Globus pallidus (tissue), 1 donor: ENCODE measurements at regions not wholly inside any gene's neighbourhood (a gene's known extent, or its start where the extent isn't known, plus 50 kb on each side); places are given as distances from the start of the nearest gene placed in this dataset.
"Not testable (repeated sequence)": the region's sequence is repeated elsewhere in the genome, so short reads cannot be mapped to it uniquely, and the experiment has no call there.

Experiments
- DNase-seq: peaks from one replicate; pipeline ENCODE4 v3.0.0-alpha.2; 2015; ENCODE audit warnings: low spot score

GRCh38 chr6:4655196-4656025 is 120.8 kb upstream of the CDYL start:
- no peak for DNase-seq

- DNase-seq = no peak
Observed at GRCh38 chr6:4653141-4653540, 123.1 kb upstream of the CDYL start.

- no peak for DNase-seq
Observed at GRCh38 chr6:4651831-4652467, 124.3 kb upstream of the CDYL start.

GRCh38 chr6:4649728-4650127 is 126.5 kb upstream of the CDYL start:
- DNase-seq = no peak

GRCh38 chr6:4647414-4648365 is 128.5 kb upstream of the CDYL start:
- peak; percentile 74 for DNase-seq

DNA sequence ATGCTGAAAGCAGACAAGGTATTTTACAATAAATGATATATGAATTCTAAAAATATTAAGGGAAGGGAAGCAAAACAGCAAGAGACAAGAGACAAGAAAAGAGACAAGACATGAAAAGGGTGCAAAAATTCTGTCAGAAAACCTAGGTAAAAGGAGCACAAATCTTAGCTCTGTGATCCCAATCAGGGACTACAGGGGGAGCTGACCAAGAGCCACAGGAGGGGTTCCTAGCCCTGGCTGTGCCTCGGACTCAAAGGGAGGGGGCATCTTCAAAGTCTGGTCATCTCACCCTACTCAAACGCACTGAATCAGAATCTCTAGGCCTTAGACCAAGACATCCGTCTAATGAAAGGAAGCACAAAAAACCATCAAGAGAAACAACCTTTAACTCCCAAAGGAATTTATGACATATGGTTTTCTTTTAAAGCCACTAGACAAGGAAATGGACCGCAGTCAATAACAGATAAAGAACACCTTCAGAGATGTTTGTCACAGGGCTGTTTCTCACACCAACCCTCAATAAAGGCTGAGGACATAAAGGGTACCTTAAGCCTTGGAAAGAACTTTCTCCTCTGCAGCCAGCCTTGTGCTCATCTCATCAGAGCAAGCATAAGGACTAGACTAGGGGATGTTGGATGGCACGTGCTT is 130.4 kb upstream of the CDYL start:
- no peak for DNase-seq

DNA sequence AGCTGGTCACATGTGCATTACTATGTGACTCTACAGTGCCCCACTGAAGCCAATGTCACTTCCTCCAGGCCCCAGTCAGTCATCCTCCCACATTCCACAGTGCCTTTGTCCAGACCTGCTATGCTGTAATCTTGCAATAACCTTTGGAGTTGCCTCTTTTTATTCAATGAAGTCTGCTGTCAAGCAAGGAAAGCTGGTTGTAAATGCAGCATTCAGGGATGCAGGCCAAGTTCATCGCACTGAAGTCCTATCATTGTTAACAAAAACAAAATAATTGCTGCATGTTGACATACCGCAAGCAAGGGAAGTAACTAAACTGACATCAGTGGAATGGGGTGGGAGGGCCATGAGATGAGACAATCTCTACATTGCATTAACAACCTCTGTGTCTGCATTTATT is 131.2 kb upstream of the CDYL start:
- no peak for DNase-seq

DNA sequence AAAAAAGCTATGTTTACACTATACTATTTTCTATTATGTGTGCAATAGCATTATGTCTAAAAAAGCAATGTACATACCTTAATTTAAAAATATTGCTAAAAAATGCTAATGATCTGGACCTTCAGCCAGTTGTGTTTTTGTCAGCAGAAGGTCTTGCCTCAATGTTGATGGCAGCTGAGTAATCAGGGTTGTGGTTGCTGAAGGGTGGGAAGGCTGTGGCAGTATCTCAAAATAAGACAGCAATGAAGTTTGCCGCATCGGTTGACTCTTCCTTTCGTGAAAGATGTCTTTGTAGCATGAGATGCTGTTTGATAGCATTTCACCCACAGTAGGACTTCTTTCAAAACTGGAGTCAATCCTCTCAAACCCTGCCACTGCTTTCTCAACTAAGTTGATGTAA is 134.7 kb upstream of the CDYL start:
- no peak for DNase-seq

- DNase-seq = no peak
Observed at GRCh38 chr6:4640139-4640538, 136.1 kb upstream of the CDYL start.

- no peak for DNase-seq
Observed at GRCh38 chr6:4638641-4639040, 137.6 kb upstream of the CDYL start.

- no peak for DNase-seq
Observed at GRCh38 chr6:4637691-4638433, 138.3 kb upstream of the CDYL start.

DNA sequence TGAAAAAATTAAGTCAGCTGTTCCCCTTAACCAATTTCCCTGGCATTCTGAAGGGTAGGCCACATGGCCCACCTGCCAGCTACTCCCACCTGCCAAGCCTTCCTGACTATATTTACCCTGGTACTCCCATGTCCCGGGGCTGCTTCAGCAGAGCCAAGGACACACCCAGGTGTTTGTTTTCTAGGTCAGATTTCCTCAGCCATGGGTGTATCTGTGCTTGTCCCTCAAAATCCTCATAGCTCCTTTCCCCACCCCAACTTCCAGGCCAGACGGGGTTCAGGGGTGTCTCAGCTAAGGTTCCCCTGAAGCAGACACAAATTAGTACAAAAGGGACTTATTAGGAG is 139.4 kb upstream of the CDYL start:
- DNase-seq = no peak

DNA sequence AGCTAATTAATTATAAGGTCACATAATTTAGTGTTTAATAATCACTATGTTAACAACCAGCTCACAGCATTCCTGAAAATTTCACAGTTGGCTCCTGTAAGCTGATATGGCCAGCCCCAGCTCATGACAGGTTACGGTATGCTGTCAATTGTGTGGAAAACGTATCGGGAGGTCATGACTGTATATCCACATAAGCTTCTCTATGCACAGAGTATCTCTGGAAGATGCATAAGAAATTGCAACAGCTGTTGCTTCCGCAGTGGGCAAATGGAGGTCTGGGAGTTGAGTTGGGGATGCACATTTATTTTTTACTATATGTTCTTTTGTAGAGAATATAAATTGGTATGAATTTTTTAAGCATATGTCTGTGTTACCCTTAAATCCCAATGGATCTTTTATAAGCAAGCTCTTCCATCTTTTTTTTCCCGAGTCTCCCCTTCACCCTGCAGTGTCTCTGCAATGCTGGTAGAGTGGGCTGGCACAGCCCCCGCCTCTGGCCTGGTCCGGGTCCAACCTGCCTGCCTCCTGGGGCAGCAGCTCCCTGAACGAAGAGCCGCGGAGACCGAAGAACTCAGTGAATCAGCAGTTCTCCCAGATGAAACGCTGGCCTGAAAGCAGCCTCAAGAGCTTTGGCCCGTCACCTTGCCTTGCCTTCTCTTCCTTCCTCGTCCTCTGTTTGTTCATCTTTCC is 139.9 kb upstream of the CDYL start:
- DNase-seq = no peak

DNA sequence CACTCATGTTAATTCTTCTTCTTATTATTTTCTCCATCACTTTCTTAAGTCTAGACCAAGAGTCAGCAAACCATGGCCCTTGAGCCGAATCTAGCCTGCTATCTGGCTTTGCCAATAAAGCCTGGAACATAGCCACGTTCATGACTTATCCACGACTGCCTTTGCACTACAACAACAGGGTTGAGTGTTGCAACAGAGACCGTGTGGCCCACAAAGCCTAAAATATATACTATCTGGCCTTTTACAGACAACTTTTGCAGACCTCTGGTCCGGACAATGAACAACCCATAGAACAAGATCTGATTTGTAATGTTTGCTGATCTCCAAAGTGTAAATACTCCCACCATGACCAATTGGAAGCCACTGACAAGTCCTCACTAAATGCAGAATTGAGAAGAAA is 140.5 kb upstream of the CDYL start:
- DNase-seq = no peak

DNA sequence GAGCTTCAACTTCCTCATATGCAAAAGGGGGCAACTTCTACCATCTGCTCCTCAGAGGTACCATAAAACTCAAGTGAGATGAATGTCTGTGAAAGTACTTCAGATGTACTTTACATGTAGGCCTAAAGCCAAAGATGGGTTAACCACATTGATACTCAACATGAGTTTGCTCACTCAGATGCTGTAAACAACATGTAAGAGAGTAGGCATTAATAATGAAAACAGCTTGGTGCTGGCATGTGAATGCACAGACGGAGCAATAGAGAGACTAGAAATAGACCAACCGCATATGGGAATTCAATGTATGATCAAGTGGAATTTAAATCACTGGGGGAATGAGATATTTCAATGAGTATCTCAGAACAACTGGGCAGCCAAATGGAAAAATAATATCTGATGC is 143.8 kb upstream of the CDYL start:
- DNase-seq = no peak

DNA sequence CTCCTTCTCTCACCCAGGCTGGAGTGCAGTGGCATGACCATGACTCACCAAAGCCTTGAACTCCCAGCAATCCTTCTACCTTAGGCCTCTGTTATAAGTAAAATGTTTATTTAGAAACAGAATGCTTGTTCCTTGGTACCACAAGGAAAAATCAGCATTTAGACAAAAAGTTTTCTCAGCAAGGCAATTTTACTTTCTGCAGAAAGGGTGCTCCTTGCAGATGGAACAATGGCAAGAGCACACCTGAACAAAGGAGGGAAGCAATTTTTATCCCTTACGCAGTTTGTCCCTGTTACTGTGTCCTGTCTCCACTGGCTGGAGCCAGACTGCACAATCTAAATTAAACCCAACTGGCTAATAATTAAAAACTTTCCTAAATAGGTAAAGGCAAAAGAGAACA is 146.4 kb upstream of the CDYL start:
- not testable (repeated sequence) for DNase-seq

DNA sequence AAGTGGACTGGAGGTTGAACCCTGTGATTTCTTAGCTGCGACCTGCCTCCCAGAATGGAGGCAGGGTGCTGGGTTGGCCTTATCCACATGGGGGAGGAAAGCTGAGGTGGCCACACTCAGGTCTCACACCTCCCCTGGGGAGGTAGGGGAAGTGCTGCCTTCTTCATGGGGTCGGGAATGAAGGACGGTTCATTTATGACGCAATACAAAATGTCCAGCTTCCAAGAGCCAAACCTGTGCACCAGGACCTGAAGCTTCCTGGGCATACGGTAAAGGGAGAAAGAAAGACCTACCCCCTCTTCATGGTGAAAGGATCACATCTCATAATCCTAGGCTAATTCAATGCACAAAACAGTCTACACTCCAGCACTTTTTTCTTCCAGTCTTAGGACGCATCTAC is 150.6 kb upstream of the CDYL start:
- no peak for DNase-seq

DNA sequence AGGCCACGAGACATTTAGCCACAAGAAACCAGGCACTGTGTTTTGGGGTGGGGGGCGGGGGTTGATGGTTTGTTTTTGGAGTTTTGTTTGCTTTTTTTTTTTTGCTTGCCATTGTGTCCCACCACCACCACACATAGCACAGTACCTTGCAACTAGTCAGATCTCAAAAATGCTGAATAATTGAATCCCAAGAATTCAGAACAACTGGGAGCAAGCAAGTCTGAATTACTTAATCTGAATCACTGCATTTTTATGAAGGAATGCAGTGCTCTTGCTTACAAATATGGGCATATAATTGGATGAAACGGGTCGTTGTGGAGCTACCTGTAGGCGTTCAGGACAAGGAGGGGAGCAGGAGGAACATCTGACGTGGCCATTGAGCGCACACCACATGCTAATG is 151.5 kb upstream of the CDYL start:
- no peak for DNase-seq

GRCh38 chr6:4620284-4621151 is 155.7 kb upstream of the CDYL start:
- DNase-seq = no peak

DNA sequence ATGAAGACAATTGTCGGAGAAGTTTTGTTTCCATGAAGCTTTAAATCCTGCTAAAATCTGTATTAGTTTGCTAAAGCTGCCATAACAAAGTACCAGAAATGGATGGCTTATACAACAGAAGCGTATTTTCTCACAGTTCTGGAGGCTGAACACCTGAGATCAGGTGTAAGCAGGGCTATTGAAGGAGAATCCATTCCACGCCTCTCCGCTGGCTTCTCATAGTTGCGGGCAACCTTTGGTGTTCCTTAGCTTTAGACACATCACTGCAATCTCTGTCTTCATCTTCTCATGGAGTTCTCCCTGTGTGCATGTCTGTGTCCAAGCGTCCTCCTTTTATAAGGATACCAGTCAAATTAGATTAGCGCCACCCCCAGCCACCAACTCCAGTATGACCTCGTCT is 159.9 kb upstream of the CDYL start:
- no peak for DNase-seq
